IPS DF 4.7 (cell line): ENCODE measurements at regions not wholly inside any gene's neighbourhood (a gene's known extent, or its start where the extent isn't known, plus 50 kb on each side); places are given as distances from the start of the nearest gene placed in this dataset.

ENCODE experiments used
- DNase-seq: peaks from one replicate; pipeline ENCODE4 v3.0.0-alpha.2; 2013; ENCODE audit warnings: low spot score; ENCODE audit errors: extremely low read depth

DNA sequence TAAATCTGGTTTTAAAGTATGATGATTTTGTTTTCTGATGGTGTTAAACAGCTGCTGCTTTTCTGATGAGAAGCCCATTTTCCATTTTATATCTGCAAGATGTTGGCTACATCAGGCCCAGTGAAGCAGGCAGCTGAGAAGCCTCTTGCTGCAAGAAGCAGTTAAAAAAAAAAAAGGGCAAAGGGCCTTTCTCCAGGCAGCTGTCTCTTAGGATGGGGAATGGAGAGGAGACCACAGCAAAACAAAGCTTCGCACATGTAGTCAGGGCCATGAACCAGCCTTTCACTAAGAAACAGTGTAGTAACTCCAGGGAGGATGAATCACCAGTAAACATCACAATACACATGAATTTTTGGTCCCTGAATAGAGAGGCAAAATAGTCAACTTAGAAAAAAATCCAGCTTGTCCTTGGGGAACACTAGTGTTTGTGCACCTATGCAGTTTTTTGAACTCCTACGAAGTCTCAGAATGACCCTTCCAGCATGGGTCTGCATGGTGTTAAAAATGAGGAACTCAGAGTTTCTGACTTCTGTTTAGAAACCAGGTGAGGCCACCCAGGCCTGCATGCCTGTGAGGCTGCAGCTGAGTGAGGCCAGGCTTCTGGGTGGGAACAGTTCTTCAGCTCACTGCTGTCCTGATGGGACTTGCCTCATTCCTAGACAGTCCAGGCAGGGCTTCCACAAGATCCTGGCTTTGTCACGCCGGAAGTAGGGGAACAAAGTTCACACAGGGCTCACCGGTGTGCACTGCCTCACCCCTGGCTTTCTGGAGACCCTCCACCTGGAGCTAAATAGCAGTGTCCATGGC lies 518.7 kb downstream of the MCTP2 start:
- DNase-seq: no peak

DNA sequence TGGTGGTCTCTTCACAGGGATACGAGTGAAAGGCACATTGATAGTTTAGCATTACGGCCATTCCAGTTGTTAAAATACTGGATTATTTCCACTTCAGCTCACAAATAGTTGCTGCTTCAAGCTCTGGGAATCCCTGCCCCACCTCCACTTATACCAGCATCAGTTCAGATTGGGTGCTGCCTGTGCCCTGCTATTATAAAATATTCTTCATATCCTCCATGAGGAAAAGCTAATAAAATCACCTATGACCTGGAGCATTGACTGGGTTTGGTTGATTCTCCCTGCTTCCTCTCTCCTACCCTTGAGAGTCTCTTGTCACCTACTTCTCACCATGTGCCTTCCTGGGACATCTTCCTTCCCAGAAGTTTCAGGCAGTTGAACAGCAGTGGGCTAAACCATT lies 529.0 kb downstream of the MCTP2 start:
- no peak for DNase-seq

DNA sequence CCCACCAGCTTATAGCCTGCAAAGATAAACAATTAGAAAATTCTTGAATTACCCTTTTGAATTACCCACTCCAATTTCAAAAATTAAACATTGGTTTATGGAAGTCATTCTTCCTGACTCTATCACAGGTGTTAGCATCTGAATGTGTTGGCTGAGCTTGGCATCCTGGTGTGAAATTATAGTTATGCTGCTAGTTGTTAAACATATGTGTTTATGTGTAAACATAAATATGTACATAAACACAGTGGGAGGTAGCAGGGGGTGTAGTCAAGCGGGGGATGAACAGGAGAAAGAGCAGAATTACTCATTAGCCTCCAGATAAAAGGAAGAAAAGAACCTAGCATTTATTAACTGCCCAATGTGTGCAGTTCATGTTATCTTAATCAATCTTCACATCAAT lies 530.2 kb downstream of the MCTP2 start:
- no peak for DNase-seq

DNA sequence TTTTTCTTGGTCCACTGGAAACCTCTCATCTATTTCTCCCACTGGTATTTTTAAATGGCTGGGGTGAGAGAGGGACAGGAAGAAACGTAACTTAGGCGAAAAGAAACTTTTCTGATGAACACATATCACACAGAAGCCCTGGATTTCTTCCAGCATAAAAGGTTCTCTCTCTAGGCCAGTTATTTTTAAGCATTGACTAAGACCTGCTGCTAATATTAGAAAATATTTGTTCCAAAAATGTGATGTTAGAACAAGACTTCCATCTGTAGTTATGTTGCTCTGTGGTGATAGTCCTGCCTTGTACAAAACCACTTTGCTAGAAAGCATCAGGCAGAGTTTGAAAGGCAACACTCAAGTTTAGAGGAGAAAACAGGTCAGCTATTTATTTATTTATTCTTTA lies 537.7 kb downstream of the MCTP2 start:
- DNase-seq: no peak

DNA sequence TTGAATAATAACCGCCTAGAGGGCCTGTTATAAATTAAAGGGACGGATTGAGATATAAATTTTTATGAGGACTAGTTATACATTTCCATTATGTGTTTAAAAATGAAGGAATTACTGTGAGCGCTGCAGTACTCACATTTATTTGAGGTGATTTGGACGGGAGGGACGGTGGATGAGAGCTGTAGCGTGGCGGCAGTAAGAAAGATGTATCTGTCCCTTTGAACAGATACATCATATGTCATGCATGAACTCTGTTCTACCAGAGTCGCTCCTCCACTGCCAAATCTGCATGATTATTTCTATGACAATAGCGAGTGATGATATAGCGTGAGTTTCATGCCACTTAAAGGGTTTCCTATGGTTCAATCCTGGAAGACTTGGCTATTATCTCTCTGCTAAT lies 538.8 kb downstream of the MCTP2 start:
- no peak for DNase-seq

DNA sequence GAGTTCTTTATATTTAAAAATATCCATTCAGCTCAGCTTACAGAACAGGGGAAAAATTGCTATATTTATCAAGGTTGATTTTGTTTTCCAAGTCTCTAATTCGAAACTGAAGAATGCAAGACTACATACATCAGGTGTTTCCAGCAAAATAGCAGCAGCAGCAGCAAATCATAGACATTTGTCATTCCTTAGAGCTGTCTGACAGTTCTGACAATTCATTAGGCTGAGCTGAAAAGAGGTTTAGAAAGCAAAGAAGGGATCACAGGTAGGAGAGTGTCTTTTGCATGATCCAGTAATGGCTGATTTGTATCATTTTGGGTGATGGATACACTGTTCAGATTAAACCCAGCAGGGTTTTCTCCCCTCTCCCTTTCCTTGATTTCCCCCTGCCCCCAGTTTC lies 545.7 kb downstream of the MCTP2 start:
- no peak for DNase-seq

DNA sequence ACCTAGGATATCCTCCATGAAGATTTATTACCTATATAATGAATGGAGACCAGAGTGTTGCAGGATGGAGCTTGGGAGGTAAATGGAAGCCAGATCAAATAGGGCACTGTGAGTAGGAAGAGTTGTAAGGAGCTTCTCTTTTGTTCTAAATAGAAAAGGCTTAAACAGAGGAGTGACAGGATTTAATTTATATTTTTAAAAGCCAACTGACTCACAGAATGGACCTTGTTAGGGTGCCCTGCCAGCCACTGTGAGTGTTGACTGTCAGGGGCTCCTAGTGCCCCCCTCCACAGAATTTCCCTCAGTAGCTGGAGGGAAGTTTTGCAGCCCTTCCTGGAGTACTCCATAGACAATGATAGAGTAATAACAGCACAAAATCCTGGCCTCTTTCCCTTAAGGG lies 547.5 kb downstream of the MCTP2 start:
- no peak for DNase-seq

DNA sequence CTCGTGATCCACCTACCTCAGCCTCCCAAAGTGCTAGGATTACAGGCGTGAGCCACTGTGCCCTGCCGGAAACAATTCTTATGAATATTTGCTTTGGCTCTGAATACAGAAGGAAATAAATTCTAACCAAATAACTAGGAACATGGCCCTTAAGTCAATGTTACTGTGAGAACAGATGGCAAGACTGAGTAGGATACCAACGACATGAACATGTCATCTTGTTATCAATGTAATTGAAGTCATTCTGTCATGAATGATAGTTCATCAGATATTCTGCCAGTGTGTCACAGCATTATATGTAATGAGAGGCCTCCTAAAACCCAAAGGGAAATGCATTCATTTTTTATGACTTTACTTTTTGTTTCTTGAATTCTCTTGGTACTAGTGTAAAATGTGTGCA lies 548.8 kb downstream of the MCTP2 start:
- DNase-seq: no peak

DNA sequence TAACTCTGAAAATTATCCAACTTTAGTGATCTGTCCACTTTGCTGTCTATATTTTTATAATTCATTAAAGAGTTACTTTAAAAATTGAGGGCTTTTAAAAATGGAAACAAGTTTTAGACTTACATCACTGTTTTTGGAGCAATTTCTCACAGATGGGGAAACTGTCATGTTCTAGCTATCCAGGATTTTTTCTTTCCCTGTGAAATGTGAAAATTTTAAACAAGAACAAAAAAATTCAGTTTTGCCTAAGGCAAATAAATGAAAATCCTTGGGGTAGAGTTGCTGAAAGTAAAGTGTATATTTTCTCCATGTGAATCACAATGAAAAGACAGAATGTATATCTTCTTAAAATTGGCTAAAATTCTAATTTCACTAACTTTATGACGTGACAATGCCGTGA lies 553.7 kb downstream of the MCTP2 start:
- no peak for DNase-seq

DNA sequence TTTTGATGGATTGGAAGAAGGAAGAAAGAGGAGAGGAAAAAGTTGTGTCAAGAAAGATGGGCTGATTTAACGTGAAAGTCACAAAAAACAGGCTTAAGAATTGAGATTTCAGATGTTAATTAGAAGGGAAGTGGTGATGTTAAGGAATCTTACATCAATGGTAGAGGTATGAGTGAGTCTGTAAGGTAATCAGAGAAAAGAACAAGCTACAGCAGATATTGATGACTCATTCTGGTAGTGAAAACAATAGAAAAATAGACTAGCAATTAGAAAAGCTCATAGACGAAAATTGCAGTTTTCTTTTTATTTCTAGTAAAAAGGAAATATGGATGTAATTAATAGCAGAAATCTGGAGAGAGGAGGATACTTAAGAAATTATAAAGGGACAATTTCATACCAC lies 559.6 kb downstream of the MCTP2 start:
- DNase-seq: no peak

DNA sequence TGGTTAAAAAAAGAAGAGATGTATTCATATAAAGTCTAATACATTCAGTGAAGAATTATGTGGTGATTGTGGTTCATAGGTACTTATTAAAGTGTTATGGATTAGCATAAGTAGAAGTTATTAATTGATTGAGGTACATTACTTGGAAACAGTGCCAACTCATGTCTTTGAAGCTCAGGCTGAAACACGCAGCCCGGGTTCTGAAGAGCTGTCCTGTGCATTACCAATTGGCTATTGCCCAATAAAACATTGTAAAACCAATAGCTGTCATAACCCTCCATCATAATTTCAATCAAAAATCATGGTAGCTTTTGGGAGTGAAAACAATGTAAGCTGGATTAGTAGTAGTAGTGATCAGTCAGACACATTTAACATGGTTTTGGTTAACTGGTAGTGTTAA lies 560.1 kb downstream of the MCTP2 start:
- no peak for DNase-seq

DNA sequence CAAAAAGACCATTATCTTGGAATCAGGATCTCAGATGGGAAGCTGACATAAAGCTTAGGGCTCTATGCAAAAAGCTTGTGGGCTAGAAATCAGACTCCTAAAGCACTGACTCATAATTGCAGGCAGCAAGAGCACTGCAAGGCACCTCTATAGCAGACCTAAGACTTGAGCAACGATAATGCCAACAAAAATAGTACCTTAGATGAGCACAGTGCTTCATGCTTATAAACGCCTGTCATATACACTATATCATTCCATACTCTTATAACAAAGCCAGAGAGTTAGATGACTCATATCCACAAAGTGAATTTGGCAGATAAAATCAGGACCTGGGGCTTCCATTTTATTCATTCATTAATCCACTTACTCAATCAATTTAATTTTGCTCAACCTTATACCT lies 560.8 kb downstream of the MCTP2 start:
- no peak for DNase-seq

DNA sequence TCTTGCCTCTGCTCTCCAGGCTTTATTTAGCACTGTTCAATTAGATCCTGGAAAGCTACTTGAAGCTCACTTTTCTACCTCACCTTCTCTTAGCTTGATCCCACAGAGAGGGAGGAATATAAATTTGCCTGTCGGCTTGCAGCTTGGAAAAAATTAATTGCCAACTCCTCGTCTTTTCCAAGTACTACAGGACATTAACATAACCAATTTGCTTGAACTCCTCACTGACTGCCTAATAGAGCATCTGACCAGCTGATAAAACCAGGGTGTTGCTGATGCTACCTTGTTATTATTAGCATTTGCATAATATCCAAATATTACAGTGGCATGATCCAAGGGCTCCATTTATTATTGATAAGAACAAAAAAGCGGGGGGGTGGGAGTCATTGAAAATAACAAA lies 561.8 kb downstream of the MCTP2 start:
- DNase-seq: no peak

DNA sequence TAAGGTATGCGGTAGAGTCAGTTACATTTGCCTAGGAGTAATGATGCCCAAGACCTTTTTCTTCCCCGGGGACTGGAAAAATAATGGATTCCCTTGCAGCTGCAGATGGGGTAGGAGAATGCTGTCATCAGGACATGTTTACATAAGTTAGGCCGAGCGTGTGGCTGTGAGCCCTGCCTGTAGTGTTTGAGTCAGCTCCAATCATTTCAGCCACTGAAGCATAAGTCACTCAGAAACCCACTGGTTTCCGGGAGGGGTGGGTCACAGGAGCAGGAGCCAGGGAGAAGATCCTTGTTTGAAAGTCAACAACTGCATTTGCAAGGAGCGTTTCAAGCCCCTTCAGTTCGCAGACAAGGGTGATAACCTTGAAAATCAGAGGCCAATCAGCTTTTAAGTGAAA lies 562.3 kb downstream of the MCTP2 start:
- DNase-seq: no peak

DNA sequence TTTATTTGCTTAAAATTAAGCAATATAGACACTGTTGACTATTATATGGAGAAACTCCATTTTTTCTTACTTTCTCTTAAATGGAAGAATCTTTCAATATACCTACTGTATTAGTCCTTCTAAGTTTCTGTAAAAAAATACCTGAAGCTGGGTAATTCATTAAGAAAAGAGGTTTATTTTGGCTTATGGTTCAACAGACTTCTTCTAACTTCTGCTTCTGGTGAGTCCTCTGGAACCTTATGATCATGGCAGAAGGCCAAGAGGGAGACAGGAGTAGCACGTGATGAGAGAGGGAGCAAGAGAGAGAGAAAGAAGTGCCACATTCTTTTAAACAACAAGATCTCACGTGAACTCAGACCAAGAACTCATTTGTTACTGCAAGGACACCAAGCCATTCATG lies 573.3 kb downstream of the MCTP2 start:
- no peak for DNase-seq

DNA sequence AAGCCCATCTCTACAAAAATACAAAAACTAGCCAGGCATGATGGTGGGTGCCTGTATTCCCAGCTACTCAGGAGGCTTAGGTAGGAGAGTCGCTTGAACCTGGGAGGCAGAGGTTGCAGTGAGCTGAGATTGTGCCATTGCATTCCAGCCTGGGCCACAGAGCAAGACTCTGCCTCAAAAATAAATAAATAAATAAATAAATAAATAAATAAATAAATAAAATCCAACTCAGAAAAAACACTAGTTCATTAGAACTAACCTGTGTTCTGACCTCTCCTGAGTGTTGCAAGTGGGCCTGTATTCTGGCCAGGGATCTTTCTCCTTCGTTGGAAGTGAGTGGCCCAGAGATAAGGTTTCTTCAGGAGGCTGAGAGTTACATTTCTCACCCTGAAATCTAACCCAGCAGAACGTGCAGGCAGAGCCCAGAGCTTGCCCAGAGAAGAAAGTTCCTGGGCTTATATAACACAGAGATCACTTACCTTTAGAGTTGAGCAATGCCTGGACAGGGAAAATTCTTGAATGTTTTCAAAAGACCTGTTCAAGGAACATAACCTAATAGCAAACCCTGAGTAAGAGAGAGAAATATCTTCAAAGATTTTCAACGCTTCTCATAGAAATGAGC lies 583.9 kb downstream of the MCTP2 start:
- no peak for DNase-seq

DNA sequence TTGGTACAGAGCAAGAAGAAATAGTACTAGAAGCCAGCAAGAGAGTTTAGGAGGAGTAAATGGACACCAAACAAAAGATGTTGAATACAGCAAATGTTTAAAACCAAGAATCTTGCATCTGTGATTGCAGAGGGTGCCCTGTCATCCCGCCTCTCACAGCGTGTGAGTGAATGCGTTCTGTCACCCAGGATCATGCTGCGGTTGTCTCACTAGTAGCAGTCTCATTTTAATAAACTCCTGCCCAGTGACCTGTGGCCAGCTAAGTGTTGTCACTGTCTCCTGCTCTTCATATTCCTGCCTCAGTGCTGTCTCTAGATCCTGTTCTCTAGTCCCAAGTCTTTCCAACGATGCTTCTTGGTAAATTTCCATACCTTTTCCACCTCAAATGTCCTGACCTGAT lies 584.6 kb downstream of the MCTP2 start:
- no peak for DNase-seq

DNA sequence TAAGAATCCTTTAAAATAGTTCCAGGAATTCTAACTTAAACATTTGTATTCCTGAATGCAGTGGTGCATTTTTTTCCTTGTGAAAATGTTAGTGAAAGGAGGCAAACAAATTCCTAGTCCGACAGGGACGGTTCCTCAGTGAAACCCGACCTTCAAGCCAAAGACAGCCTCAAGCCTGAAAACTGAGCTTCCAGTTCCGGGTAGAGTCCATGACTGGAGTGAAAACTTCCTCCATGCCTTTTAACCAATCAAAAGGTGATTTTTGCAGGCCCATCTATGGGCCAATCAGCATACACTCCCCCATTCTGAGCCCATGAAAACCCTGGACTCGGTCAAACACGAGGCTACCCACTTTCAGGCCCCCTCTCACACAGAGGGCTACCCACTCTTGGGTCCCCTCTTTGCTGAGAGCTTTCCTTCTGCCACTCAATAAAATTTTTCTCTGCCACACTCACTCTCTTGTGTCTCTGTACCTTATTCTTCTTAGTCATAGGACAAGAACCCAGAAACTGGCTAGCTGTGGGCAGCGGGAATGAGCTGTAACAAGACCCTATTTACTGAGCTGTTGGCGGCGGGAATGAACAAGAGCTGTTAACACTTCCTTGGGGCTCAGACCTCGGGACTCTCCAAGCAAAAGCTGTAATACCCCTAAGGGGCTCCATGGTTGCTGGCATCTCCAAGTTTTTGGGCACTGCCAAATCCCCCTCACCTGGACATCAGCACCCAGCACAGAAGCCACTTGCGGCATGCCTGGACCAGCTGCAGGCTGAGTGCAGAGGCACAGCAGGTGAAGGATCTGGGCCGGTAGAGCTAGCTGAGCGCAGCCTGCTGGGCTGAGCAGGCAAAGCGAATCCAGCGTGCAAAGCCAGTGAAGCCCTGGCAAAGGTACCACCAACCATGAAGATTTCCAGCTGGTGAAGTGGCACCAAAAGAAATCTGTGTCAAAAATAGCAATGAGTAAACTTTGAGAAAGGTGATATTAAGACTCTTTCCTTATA lies 598.8 kb downstream of the MCTP2 start:
- DNase-seq: no peak

DNA sequence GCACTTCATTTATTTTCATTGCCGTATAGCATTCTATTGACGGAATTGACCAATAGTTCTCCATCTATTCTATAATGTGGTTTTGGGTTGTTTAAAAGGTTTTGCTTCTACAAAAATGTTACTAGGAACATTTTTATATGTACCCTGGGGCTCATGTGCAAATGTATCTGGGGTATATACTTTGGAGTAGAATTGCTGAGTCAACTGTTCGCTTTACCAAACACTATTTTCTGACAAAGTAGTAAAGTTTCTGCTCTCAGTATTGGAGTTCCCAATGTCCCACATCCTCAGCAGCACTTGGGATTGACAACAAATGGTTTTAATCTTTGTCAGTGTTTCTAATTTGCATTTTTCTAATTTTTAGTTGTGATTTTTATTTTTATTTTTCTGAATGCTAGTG lies 602.6 kb downstream of the MCTP2 start:
- no peak for DNase-seq

DNA sequence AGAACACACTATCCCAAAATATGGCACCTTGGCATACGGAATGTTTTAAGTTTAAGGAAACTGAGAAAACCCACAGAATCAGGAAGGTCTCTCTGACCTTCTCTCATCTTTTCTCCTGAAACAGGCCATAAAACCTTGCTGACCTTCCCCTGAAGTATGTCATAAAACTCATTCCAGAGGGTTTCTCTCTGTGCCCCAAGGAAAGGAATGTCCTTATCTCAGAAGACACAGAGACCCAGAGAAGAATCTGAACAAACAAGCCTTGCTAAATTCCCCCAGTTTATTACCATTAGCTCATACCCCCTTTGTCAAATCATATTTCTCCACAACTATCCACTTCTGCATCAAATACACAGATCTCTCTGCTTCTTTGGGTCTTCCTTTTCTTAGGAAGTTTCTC lies 603.1 kb downstream of the MCTP2 start:
- DNase-seq: no peak

DNA sequence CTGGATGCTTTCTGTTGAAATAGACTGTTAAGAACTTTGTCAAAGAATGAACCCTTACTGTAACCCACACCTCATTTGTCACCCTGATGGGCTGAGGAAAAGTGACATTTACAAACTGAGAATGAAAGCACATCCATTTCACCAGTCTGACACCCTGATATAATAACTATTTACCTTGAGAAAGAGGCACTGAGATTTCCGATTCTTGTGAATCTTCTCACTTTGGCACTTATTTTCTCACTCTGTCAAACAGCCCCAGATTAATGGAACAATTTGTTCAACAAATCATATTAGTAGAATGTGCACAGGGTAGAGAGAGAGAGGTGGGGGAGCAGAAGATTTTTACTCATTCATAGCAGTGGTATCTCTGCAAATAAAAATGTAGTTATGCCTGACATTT lies 606.9 kb downstream of the MCTP2 start:
- no peak for DNase-seq
